ENCODE measurements at regions not wholly inside any gene's neighbourhood (a gene's known extent, or its start where the extent isn't known, plus 50 kb on each side); places are given as distances from the start of the nearest gene placed in this dataset.

DNA sequence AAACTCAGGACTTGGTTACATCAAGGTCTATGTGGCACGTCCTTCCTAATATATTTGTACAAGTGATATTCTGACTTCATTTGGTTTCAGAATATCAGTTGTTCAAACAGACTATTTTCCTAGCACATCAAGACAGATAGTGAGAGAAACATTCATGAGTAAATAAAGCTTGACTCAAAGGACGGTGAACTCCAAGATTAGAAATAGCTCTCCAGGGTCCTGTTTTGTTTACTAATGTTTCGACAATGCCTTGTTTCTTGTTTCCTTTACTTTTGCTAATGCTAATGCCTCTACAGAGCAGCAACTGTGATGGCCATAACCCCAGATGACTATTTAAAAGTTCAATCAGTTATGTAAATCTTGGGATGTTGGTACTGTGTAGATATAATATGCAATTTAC is 313.9 kb downstream of the KLF12 start:
- TF ChIP-seq, protein P1, sequence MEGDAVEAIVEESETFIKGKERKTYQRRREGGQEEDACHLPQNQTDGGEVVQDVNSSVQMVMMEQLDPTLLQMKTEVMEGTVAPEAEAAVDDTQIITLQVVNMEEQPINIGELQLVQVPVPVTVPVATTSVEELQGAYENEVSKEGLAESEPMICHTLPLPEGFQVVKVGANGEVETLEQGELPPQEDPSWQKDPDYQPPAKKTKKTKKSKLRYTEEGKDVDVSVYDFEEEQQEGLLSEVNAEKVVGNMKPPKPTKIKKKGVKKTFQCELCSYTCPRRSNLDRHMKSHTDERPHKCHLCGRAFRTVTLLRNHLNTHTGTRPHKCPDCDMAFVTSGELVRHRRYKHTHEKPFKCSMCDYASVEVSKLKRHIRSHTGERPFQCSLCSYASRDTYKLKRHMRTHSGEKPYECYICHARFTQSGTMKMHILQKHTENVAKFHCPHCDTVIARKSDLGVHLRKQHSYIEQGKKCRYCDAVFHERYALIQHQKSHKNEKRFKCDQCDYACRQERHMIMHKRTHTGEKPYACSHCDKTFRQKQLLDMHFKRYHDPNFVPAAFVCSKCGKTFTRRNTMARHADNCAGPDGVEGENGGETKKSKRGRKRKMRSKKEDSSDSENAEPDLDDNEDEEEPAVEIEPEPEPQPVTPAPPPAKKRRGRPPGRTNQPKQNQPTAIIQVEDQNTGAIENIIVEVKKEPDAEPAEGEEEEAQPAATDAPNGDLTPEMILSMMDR (tag by site-specific recombination; IDR thresholded peaks at IDR 0.05), result no peak
- TF ChIP-seq KLF9 (tag by site-specific recombination; IDR thresholded peaks at IDR 0.05; ENCODE audit: low read depth) (no peak), ZNF707 (tag by site-specific recombination; IDR thresholded peaks at IDR 0.05) (no peak), ZNF830 (tag by site-specific recombination; IDR thresholded peaks at IDR 0.05; ENCODE audit: low read depth) (no peak), ZNF426 (tag by site-specific recombination; IDR thresholded peaks at IDR 0.05) (no peak), ZNF76 (tag by site-specific recombination; IDR thresholded peaks at IDR 0.05; ENCODE audit: borderline replicate concordance, low read depth) (no peak), FEZF1 (tag by site-specific recombination; IDR thresholded peaks at IDR 0.05) (no peak), ZNF223 (tag by site-specific recombination; IDR thresholded peaks at IDR 0.05) (no peak), ZNF670 (tag by site-specific recombination; IDR thresholded peaks at IDR 0.05; ENCODE audit: low read depth) (no peak)
- TF ChIP-seq, protein P2, sequence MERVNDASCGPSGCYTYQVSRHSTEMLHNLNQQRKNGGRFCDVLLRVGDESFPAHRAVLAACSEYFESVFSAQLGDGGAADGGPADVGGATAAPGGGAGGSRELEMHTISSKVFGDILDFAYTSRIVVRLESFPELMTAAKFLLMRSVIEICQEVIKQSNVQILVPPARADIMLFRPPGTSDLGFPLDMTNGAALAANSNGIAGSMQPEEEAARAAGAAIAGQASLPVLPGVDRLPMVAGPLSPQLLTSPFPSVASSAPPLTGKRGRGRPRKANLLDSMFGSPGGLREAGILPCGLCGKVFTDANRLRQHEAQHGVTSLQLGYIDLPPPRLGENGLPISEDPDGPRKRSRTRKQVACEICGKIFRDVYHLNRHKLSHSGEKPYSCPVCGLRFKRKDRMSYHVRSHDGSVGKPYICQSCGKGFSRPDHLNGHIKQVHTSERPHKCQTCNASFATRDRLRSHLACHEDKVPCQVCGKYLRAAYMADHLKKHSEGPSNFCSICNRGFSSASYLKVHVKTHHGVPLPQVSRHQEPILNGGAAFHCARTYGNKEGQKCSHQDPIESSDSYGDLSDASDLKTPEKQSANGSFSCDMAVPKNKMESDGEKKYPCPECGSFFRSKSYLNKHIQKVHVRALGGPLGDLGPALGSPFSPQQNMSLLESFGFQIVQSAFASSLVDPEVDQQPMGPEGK (tag by site-specific recombination; IDR thresholded peaks at IDR 0.05), result no peak
- TF ChIP-seq, protein P3, sequence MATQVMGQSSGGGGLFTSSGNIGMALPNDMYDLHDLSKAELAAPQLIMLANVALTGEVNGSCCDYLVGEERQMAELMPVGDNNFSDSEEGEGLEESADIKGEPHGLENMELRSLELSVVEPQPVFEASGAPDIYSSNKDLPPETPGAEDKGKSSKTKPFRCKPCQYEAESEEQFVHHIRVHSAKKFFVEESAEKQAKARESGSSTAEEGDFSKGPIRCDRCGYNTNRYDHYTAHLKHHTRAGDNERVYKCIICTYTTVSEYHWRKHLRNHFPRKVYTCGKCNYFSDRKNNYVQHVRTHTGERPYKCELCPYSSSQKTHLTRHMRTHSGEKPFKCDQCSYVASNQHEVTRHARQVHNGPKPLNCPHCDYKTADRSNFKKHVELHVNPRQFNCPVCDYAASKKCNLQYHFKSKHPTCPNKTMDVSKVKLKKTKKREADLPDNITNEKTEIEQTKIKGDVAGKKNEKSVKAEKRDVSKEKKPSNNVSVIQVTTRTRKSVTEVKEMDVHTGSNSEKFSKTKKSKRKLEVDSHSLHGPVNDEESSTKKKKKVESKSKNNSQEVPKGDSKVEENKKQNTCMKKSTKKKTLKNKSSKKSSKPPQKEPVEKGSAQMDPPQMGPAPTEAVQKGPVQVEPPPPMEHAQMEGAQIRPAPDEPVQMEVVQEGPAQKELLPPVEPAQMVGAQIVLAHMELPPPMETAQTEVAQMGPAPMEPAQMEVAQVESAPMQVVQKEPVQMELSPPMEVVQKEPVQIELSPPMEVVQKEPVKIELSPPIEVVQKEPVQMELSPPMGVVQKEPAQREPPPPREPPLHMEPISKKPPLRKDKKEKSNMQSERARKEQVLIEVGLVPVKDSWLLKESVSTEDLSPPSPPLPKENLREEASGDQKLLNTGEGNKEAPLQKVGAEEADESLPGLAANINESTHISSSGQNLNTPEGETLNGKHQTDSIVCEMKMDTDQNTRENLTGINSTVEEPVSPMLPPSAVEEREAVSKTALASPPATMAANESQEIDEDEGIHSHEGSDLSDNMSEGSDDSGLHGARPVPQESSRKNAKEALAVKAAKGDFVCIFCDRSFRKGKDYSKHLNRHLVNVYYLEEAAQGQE (tag by site-specific recombination; IDR thresholded peaks at IDR 0.05), result no peak
- TF ChIP-seq, protein P4, sequence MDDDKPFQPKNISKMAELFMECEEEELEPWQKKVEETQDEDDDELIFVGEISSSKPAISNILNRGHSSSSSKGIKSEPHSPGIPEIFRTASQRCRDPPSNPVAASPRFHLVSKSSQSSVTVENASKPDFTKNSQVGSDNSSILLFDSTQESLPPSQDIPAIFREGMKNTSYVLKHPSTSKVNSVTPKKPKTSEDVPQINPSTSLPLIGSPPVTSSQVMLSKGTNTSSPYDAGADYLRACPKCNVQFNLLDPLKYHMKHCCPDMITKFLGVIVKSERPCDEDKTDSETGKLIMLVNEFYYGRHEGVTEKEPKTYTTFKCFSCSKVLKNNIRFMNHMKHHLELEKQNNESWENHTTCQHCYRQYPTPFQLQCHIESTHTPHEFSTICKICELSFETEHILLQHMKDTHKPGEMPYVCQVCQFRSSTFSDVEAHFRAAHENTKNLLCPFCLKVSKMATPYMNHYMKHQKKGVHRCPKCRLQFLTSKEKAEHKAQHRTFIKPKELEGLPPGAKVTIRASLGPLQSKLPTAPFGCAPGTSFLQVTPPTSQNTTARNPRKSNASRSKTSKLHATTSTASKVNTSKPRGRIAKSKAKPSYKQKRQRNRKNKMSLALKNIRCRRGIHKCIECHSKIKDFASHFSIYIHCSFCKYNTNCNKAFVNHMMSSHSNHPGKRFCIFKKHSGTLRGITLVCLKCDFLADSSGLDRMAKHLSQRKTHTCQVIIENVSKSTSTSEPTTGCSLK (tag by site-specific recombination; IDR thresholded peaks at IDR 0.05), result no peak
- TF ChIP-seq, protein P5, sequence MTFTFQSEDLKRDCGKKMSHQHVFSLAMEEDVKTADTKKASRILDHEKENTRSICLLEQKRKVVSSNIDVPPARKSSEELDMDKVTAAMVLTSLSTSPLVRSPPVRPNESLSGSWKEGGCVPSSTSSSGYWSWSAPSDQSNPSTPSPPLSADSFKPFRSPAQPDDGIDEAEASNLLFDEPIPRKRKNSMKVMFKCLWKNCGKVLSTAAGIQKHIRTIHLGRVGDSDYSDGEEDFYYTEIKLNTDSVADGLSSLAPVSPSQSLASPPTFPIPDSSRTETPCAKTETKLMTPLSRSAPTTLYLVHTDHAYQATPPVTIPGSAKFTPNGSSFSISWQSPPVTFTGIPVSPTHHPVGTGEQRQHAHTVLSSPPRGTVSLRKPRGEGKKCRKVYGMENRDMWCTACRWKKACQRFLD (tag by site-specific recombination; IDR thresholded peaks at IDR 0.05), result no peak

All from HEK293 (cell line).